MCF 10A (cell line): ENCODE measurements at regions not wholly inside any gene's neighbourhood (a gene's known extent, or its start where the extent isn't known, plus 50 kb on each side); places are given as distances from the start of the nearest gene placed in this dataset.

ENCODE experiments used
- BruUV-seq: library from RNA; stranded (reverse); fragments of 400-500 nt; replicated peaks from 2 replicates; lab custom pipeline; 2021; lab: Mats Ljungman, UMichigan
- CTCF ChIA-PET: fragments of 300-600 bp; sonication (Branson Sonifier 250); formaldehyde crosslinking; extraction: SDS; loops from one replicate; lab custom pipeline; 2021; ENCODE audit warnings: antibody characterized with exemption, inconsistent platforms; lab: Yijun Ruan, JAX
- POLR2A ChIA-PET: fragments of 300-600, 350-650 bp; sonication (Branson Sonifier 250); formaldehyde crosslinking; extraction: SDS; loops from one replicate; lab custom pipeline; 2020; ENCODE audit warnings: antibody characterized with exemption, inconsistent platforms; lab: Yijun Ruan, JAX
- DNase-seq: peaks from one replicate; pipeline ENCODE4 v3.0.0-alpha.2; 2018; ENCODE audit not compliant: unreplicated experiment
- H3K27ac Mint-ChIP-seq: one replicate; pipeline ENCODE4 v1.8.0; 2022; ENCODE audit warnings: mild to moderate bottlenecking, low read depth, mixed read lengths; ENCODE audit not compliant: unreplicated experiment
- H3K27me3 Mint-ChIP-seq: one replicate; pipeline ENCODE4 v1.8.0; 2022; ENCODE audit warnings: mixed read lengths; ENCODE audit not compliant: insufficient read depth, unreplicated experiment
- H3K36me3 Mint-ChIP-seq: one replicate; pipeline ENCODE4 v1.8.0; 2022; ENCODE audit warnings: mild to moderate bottlenecking, moderate library complexity, mixed read lengths; ENCODE audit not compliant: insufficient read depth, unreplicated experiment
- H3K4me1 Mint-ChIP-seq: one replicate; pipeline ENCODE4 v1.8.0; 2022; ENCODE audit warnings: mixed read lengths; ENCODE audit not compliant: insufficient read depth, unreplicated experiment
- H3K4me3 Mint-ChIP-seq: one replicate; pipeline ENCODE4 v1.8.0; 2022; ENCODE audit warnings: mild to moderate bottlenecking, moderate library complexity, mixed read lengths; ENCODE audit not compliant: unreplicated experiment
- H3K9me3 Mint-ChIP-seq: one replicate; pipeline ENCODE4 v1.8.0; 2022; ENCODE audit warnings: mixed read lengths; ENCODE audit not compliant: unreplicated experiment
- CTCF ChIP-seq: fragments of 200-600 bp; IDR thresholded peaks from one replicate; pipeline ENCODE4 v1.8.0; 2022; ENCODE audit warnings: antibody characterized with exemption, mild to moderate bottlenecking; ENCODE audit not compliant: unreplicated experiment
- intact Hi-C: fragments of 100-400 bp; cut with micrococcal nuclease; formaldehyde crosslinking; loops from 2 replicates; pipeline ENCODE4 v1.14.1; 2022

GRCh38 chr2:150041722-150042425 is 445.6 kb downstream of the RND3 start:
- no peaks in the 10 kb centered on the region for H3K36me3 Mint-ChIP-seq
- CTCF ChIA-PET, result interaction anchor here (0.8 kb wide), 1 partner anchor 425 kb away, joined by 3 read pairs; no protein-coding TSS in a partner anchor
- H3K4me1 Mint-ChIP-seq, result no peaks in the 10 kb centered on the region
- no peaks in the 10 kb centered on the region for H3K9me3 Mint-ChIP-seq
- no TSS peak for BruUV-seq
- POLR2A ChIA-PET, result no interaction called here
- no peak for DNase-seq
- H3K27me3 Mint-ChIP-seq, result no peaks in the 10 kb centered on the region
- intact Hi-C loops, result no loop called here
- no peak for TF ChIP-seq CTCF
- no peak overlapping the region for H3K27ac Mint-ChIP-seq
- no peak overlapping the region for H3K4me3 Mint-ChIP-seq

- ChIA-PET CTCF (no interaction called here), POLR2A (interaction anchor here (1.0 kb wide), 1 partner anchor 24 kb away, joined by 3 read pairs; no protein-coding TSS in a partner anchor)
- no peaks in the 10 kb centered on the region for H3K4me1 Mint-ChIP-seq
- no peak overlapping the region for H3K27ac Mint-ChIP-seq
- H3K4me3 Mint-ChIP-seq, result no peak overlapping the region
- no peaks in the 10 kb centered on the region for H3K36me3 Mint-ChIP-seq
- no peaks in the 10 kb centered on the region for H3K27me3 Mint-ChIP-seq
- intact Hi-C loops, result no loop called here
- BruUV-seq, result no TSS peak
- no peak for TF ChIP-seq CTCF
- H3K9me3 Mint-ChIP-seq, result no peaks in the 10 kb centered on the region
- no peak for DNase-seq
Measured at GRCh38 chr2:150036622-150037021, 449.0 kb upstream of the MMADHC start.

- intact Hi-C loops, result no loop called here
- TF ChIP-seq CTCF, result no peak
- Mint-ChIP-seq H3K27me3 (no peaks in the 10 kb centered on the region), H3K27ac (no peak overlapping the region), H3K4me3 (no peak overlapping the region), H3K9me3 (no peaks in the 10 kb centered on the region), H3K4me1 (no peaks in the 10 kb centered on the region), H3K36me3 (no peaks in the 10 kb centered on the region)
- ChIA-PET CTCF (interaction anchor here (0.6 kb wide), 1 partner anchor 199 kb away, joined by 3 read pairs; no protein-coding TSS in a partner anchor), POLR2A (no interaction called here)
- no TSS peak for BruUV-seq
- DNase-seq, result no peak
Measured at GRCh38 chr2:150034665-150035064, 447.1 kb upstream of the MMADHC start.

- Mint-ChIP-seq H3K4me1 (no peaks in the 10 kb centered on the region), H3K4me3 (no peak overlapping the region), H3K9me3 (no peaks in the 10 kb centered on the region), H3K36me3 (no peaks in the 10 kb centered on the region), H3K27ac (no peak overlapping the region), H3K27me3 (no peaks in the 10 kb centered on the region)
- no peak for DNase-seq
- ChIA-PET POLR2A (no interaction called here), CTCF (no interaction called here)
- intact Hi-C loops, result no loop called here
- no TSS peak for BruUV-seq
- TF ChIP-seq CTCF, result no peak
Measured at GRCh38 chr2:150030436-150031190, 443.0 kb upstream of the MMADHC start.
